Thyroid gland (tissue), 4 donors: ENCODE measurements at regions not wholly inside any gene's neighbourhood (a gene's known extent, or its start where the extent isn't known, plus 50 kb on each side); places are given as distances from the start of the nearest gene placed in this dataset.

Source experiments
- DNase-seq, 2 donors: peaks; one replicate each; pipeline ENCODE4 v3.0.0-alpha.2; 2019
- H3K27ac ChIP-seq, 3 donors: fragments of 200-600 bp; sonication (generic); 1 replicate in 2 of 3; 2 replicates in 1 of 3; pipeline ENCODE4 v1.5.1; 2016 to 2019; ENCODE audit warnings: mild to moderate bottlenecking in 1 of 3, moderate library complexity in 1 of 3
- H3K27me3 ChIP-seq: fragments of 200-600 bp; sonication (generic); one replicate; pipeline ENCODE4 v1.5.1; 2019
- H3K36me3 ChIP-seq, 2 donors: fragments of 200-600 bp; sonication (generic); one replicate each; pipeline ENCODE4 v1.5.1; 2016 to 2019
- H3K4me1 ChIP-seq, 2 donors: fragments of 200-600 bp; sonication (generic); one replicate each; pipeline ENCODE4 v1.5.1; 2017 to 2019
- H3K4me3 ChIP-seq, 3 donors: fragments of 200-600 bp; sonication (generic); replicated peaks in 1 of 3; 1 replicate in 2 of 3; 2 replicates in 1 of 3; pipeline ENCODE4 v1.5.1; 2016; ENCODE audit warnings: mild to moderate bottlenecking in 1 of 3
- H3K9me3 ChIP-seq: fragments of 200-600 bp; sonication (generic); one replicate; pipeline ENCODE4 v1.5.1; 2017
- CTCF ChIP-seq, 6 experiments: fragments of 200-600 bp in 3 of 6; fragments of 450-650 bp in 3 of 6; sonication (generic) in 3 of 6; IDR thresholded peaks; one replicate each; pipeline ENCODE4 v1.5.1; 2016 to 2019; ENCODE audit warnings: antibody characterized with exemption in 6 of 6, mild to moderate bottlenecking in 2 of 6, inconsistent platforms in 1 of 6, moderate library complexity in 1 of 6
- POLR2A ChIP-seq, 2 donors: fragments of 450-650 bp; IDR thresholded peaks; one replicate each; pipeline ENCODE4 v1.6.1; 2017; ENCODE audit warnings: antibody characterized with exemption in 2 of 2, mild to moderate bottlenecking in 2 of 2, moderate library complexity in 1 of 2
- WGBS, 2 donors: methylation state at CpG; one replicate each; pipeline ENCODE4 v1.1.5; 2017; 5-methylcytosine and 5-hydroxymethylcytosine counted together
- intact Hi-C: fragments of 100-400 bp; cut with DNase I; formaldehyde crosslinking; loops from one replicate; pipeline ENCODE4 v1.15.1; 2023

GRCh38 chr20:43364001-43364400, 93.7 kb upstream of the SRSF6 start:
- intact Hi-C loops, result no loop called here

GRCh38 chr20:43363506-43363905, 94.2 kb upstream of the SRSF6 start:
- intact Hi-C loops, result no loop called here
- DNase-seq, result no peak
- 66 to 80% methylated on average over 13 of the region's 13 CpGs for WGBS, 2 donors

More at GRCh38 chr20:43364001-43364400, 93.7 kb upstream of the SRSF6 start:
- Histone ChIP-seq H3K27ac (no peak overlapping the region), H3K27me3 (no peaks in the 10 kb centered on the region), H3K4me1 (no peaks in the 10 kb centered on the region), H3K36me3 (no peaks in the 10 kb centered on the region), H3K9me3 (no peaks in the 10 kb centered on the region), H3K4me3 (no peak overlapping the region)
- 77 to 86% methylated on average over 8 of the region's 8 CpGs for WGBS, 2 donors
- TF ChIP-seq CTCF (IDR thresholded peaks at IDR 0.05) (no peak), POLR2A (IDR thresholded peaks at IDR 0.05) (no peak)
- DNase-seq, result no peak

GRCh38 chr20:43361526-43361925, 96.2 kb upstream of the SRSF6 start:
- H3K4me3 ChIP-seq, result no peak overlapping the region
- no peaks in the 10 kb centered on the region for H3K36me3 ChIP-seq
- WGBS, 2 donors, result 75 to 80% methylated on average over 4 of the region's 4 CpGs
- DNase-seq, result no peak
- H3K9me3 ChIP-seq, result no peaks in the 10 kb centered on the region
- no peaks in the 10 kb centered on the region for H3K4me1 ChIP-seq
- intact Hi-C loops, result no loop called here
- no peaks in the 10 kb centered on the region for H3K27me3 ChIP-seq
- TF ChIP-seq CTCF (IDR thresholded peaks at IDR 0.05), result no peak
- no peak for TF ChIP-seq POLR2A (IDR thresholded peaks at IDR 0.05)
- H3K27ac ChIP-seq, result no peak overlapping the region

More at GRCh38 chr20:43363506-43363905, 94.2 kb upstream of the SRSF6 start:
- H3K36me3 ChIP-seq, result no peaks in the 10 kb centered on the region
- no peak overlapping the region for H3K27ac ChIP-seq
- TF ChIP-seq POLR2A (IDR thresholded peaks at IDR 0.05) (no peak), CTCF (IDR thresholded peaks at IDR 0.05) (no peak)
- no peak overlapping the region for H3K4me3 ChIP-seq
- no peaks in the 10 kb centered on the region for H3K27me3 ChIP-seq
- H3K9me3 ChIP-seq, result no peaks in the 10 kb centered on the region
- H3K4me1 ChIP-seq, result no peaks in the 10 kb centered on the region

- WGBS, 2 donors, result 75 to 82% methylated on average over 8 of the region's 8 CpGs
- DNase-seq, result no peak
- no peak for TF ChIP-seq POLR2A (IDR thresholded peaks at IDR 0.05)
- TF ChIP-seq CTCF (IDR thresholded peaks at IDR 0.05), result no peak
- no peak overlapping the region for H3K27ac ChIP-seq
- intact Hi-C loops, result no loop called here
- no peaks in the 10 kb centered on the region for H3K9me3 ChIP-seq
- H3K27me3 ChIP-seq, result no peaks in the 10 kb centered on the region
- no peak overlapping the region for H3K4me3 ChIP-seq
- no peaks in the 10 kb centered on the region for H3K4me1 ChIP-seq
- no peaks in the 10 kb centered on the region for H3K36me3 ChIP-seq
Observed at GRCh38 chr20:43360016-43360415, 97.7 kb upstream of the SRSF6 start.

GRCh38 chr20:43358811-43359210, 98.9 kb upstream of the SRSF6 start:
- DNase-seq, result no peak
- WGBS, 2 donors, result 84 to 87% methylated on average over 2 of the region's 2 CpGs
- no peaks in the 10 kb centered on the region for H3K9me3 ChIP-seq
- no peak overlapping the region for H3K27ac ChIP-seq
- no peaks in the 10 kb centered on the region for H3K4me1 ChIP-seq
- TF ChIP-seq CTCF (IDR thresholded peaks at IDR 0.05), result no peak
- no peak for TF ChIP-seq POLR2A (IDR thresholded peaks at IDR 0.05)
- no peaks in the 10 kb centered on the region for H3K27me3 ChIP-seq
- H3K36me3 ChIP-seq, result no peaks in the 10 kb centered on the region
- intact Hi-C loops, result no loop called here
- H3K4me3 ChIP-seq, result no peak overlapping the region
